ENCODE measurements at regions not wholly inside any gene's neighbourhood (a gene's known extent, or its start where the extent isn't known, plus 50 kb on each side); places are given as distances from the start of the nearest gene placed in this dataset.

DNA sequence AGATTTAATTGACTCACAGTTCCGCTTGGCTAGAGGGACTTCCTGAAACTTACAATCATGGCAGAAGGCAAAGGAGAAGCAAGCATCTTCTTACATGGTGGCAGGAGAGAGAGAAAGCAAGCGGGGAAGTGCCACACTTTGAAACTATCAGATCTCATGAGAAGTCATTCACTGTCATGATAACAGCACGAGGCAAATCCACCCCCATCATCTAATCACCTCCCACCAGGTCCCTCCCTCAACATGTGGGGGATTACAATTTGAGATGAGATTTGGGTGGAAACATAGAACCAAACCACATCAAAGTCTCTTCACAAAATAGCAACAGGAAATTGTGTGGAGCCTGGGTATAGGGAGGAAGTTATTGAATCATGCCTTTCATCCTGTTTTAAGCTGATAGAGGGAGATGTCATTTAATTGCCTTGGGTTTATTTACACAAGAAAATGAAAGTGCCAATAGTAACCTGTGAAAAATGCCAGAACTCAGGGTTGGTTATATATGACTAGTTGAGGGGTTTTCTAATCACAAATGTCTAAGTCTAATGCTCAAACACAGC is 624.8 kb upstream of the LMCD1 start:
- CTCF ChIA-PET, result no interaction called here
- POLR2A ChIA-PET (ENCODE audit: low non-redundant PET), result no interaction called here
- TF ChIP-seq EZH2 (IDR thresholded peaks at IDR 0.05; ENCODE audit: borderline replicate concordance, low read depth, low read length, poor library complexity, severe bottlenecking), result no peak
- TF ChIP-seq, protein P1, sequence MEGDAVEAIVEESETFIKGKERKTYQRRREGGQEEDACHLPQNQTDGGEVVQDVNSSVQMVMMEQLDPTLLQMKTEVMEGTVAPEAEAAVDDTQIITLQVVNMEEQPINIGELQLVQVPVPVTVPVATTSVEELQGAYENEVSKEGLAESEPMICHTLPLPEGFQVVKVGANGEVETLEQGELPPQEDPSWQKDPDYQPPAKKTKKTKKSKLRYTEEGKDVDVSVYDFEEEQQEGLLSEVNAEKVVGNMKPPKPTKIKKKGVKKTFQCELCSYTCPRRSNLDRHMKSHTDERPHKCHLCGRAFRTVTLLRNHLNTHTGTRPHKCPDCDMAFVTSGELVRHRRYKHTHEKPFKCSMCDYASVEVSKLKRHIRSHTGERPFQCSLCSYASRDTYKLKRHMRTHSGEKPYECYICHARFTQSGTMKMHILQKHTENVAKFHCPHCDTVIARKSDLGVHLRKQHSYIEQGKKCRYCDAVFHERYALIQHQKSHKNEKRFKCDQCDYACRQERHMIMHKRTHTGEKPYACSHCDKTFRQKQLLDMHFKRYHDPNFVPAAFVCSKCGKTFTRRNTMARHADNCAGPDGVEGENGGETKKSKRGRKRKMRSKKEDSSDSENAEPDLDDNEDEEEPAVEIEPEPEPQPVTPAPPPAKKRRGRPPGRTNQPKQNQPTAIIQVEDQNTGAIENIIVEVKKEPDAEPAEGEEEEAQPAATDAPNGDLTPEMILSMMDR (conservative IDR thresholded peaks at IDR 0.05; ENCODE audit: low read depth, low read length), result no peak
- H3K27me3 ChIP-seq (replicated peaks; ENCODE audit: insufficient read depth, low read depth, low read length, poor library complexity), result peaks cover 18% of the 10 kb centered on the region
- H3K4me3 ChIP-seq (ENCODE audit: low read depth, low read length, poor library complexity, severe bottlenecking), result no peak overlapping the region
- BruUV-seq (replicated peaks), result no TSS peak
- no peaks in the 10 kb centered on the region for H3K9me3 ChIP-seq (ENCODE audit: low read depth, low read length, poor library complexity, severe bottlenecking)
- DNase-seq (ENCODE audit: low spot score), result peak; percentile 84
- H3K27ac ChIP-seq (ENCODE audit: low read depth, low read length, poor library complexity, severe bottlenecking), result no peak overlapping the region
- peaks cover 12% of the 10 kb centered on the region for H3K4me1 ChIP-seq (ENCODE audit: insufficient read depth, low read length, poor library complexity, severe bottlenecking)
- intact Hi-C loops (cut with micrococcal nuclease; ENCODE audit: unreplicated experiment), result loop anchor here (10.0 kb wide), 1 partner anchor 428 kb away; no protein-coding TSS in a partner anchor
- H3K36me3 ChIP-seq (ENCODE audit: insufficient read depth, low read length, poor library complexity, severe bottlenecking), result no peaks in the 10 kb centered on the region

DNA sequence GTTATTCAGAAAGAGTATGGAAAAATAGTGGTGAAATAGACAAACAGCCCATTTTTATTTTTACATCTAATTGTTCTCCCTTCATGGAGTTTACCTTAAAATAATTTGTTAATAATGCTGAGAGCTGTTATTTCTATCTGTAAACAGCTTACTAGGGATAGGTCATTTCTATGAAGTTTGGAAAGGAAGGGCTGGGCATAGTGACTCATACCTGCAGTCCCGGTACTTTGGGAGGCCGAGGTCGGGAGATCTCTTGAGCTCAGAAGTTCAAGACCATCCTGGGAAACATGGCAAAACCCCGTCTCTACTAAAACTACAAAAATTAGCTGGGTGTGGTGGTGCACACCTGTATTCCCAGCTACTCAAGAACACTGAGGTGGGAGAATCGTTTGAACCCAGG is 624.3 kb upstream of the LMCD1 start:
- POLR2A ChIA-PET (ENCODE audit: low non-redundant PET), result no interaction called here
- no TSS peak for BruUV-seq (replicated peaks)

DNA sequence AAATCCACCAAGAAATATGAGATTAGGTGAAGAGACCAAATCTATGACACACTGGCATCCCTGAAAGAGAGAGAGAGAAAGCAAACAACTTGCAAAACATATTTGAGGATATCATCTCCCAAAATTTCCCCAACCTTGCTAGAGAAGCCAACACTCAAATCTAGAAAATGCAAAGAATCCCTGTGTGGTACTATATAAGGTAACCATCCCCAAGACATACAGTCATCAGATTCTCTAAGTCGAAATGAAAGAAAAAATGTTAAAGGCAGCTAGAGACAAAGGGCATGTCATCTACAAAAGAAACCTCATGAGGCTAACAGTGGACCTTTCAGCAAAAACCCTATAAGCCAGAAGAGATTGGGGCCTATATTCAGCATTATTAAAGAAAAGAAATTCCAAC is 622.1 kb upstream of the LMCD1 start:
- no peak for TF ChIP-seq EZH2 (IDR thresholded peaks at IDR 0.05; ENCODE audit: borderline replicate concordance, low read depth, low read length, poor library complexity, severe bottlenecking)
- TF ChIP-seq, protein P1 (conservative IDR thresholded peaks at IDR 0.05; ENCODE audit: low read depth, low read length), result no peak
- BruUV-seq (replicated peaks), result no TSS peak
- intact Hi-C loops (cut with micrococcal nuclease; ENCODE audit: unreplicated experiment), result loop anchor here (10.0 kb wide), 1 partner anchor 425 kb away; no protein-coding TSS in a partner anchor
- CTCF ChIA-PET, result no interaction called here
- no peak overlapping the region for H3K27ac ChIP-seq (ENCODE audit: low read depth, low read length, poor library complexity, severe bottlenecking)
- no peaks in the 10 kb centered on the region for H3K9me3 ChIP-seq (ENCODE audit: low read depth, low read length, poor library complexity, severe bottlenecking)
- H3K4me3 ChIP-seq (ENCODE audit: low read depth, low read length, poor library complexity, severe bottlenecking), result no peak overlapping the region
- H3K27me3 ChIP-seq (replicated peaks; ENCODE audit: insufficient read depth, low read depth, low read length, poor library complexity), result peaks cover 12% of the 10 kb centered on the region
- DNase-seq (ENCODE audit: low spot score), result no peak
- H3K36me3 ChIP-seq (ENCODE audit: insufficient read depth, low read length, poor library complexity, severe bottlenecking), result no peaks in the 10 kb centered on the region
- POLR2A ChIA-PET (ENCODE audit: low non-redundant PET), result no interaction called here
- H3K4me1 ChIP-seq (ENCODE audit: insufficient read depth, low read length, poor library complexity, severe bottlenecking), result peaks cover 12% of the 10 kb centered on the region

More for the DNA sequence above, 624.3 kb upstream of the LMCD1 start:
- intact Hi-C loops (cut with micrococcal nuclease; ENCODE audit: unreplicated experiment), result loop anchor here (10.0 kb wide), 1 partner anchor 427 kb away; no protein-coding TSS in a partner anchor
- DNase-seq (ENCODE audit: low spot score), result no peak
- CTCF ChIA-PET, result no interaction called here
- peaks cover 12% of the 10 kb centered on the region for H3K4me1 ChIP-seq (ENCODE audit: insufficient read depth, low read length, poor library complexity, severe bottlenecking)
- no peak overlapping the region for H3K27ac ChIP-seq (ENCODE audit: low read depth, low read length, poor library complexity, severe bottlenecking)
- H3K9me3 ChIP-seq (ENCODE audit: low read depth, low read length, poor library complexity, severe bottlenecking), result no peaks in the 10 kb centered on the region
- TF ChIP-seq, protein P1 (conservative IDR thresholded peaks at IDR 0.05; ENCODE audit: low read depth, low read length), result no peak
- no peak for TF ChIP-seq EZH2 (IDR thresholded peaks at IDR 0.05; ENCODE audit: borderline replicate concordance, low read depth, low read length, poor library complexity, severe bottlenecking)
- no peaks in the 10 kb centered on the region for H3K36me3 ChIP-seq (ENCODE audit: insufficient read depth, low read length, poor library complexity, severe bottlenecking)
- peaks cover 18% of the 10 kb centered on the region for H3K27me3 ChIP-seq (replicated peaks; ENCODE audit: insufficient read depth, low read depth, low read length, poor library complexity)
- no peak overlapping the region for H3K4me3 ChIP-seq (ENCODE audit: low read depth, low read length, poor library complexity, severe bottlenecking)

Measured in A673 (cell line).